ENCODE measurements at regions not wholly inside any gene's neighbourhood (a gene's known extent, or its start where the extent isn't known, plus 50 kb on each side); places are given as distances from the start of the nearest gene placed in this dataset.

DNA sequence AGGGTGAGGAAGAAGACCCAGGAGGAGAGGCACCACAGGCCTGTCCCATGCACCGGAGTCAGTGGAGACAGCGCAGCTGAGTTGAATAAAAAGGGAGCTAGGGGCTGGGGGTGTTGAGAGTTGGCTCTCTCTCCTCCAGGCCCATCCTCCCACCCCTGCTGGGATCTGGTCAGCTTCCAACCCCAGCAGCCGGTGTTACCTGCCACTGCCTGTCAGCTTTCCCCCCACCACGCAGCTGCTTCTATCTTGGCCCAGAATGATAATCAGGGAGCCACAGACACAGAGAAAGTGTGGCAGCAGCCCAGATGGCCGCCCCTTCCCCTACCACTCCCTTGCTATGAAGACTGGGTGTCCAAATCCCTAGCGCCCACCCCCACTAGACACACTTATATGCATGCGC, 120.6 kb upstream of the RPL38 start:
- Histone ChIP-seq H3K36me3 (replicated peaks in 1 of 2; ENCODE audit: control extremely low read depth in 1 of 2, control insufficient read depth in 1 of 2, extremely low read depth in 1 of 2, insufficient read depth in 2 of 2, low read length in 1 of 2) (no peaks in the 10 kb centered on the region), H4K20me1 (ENCODE audit: control insufficient read depth, insufficient read depth, low read length, poor library complexity, severe bottlenecking) (no peaks in the 10 kb centered on the region), H3K27ac (ENCODE audit: low read length in 2 of 2) (no peak overlapping the region), H3K79me2 (ENCODE audit: control insufficient read depth, insufficient read depth, low read length) (no peaks in the 10 kb centered on the region), H3K9ac (ENCODE audit: low read length) (no peak overlapping the region), H3K27me3 (replicated peaks in 1 of 4; ENCODE audit: control extremely low read depth in 1 of 4, control insufficient read depth in 3 of 4, insufficient read depth in 4 of 4, low read length in 3 of 4) (no peaks in the 10 kb centered on the region), H3K4me3 (ENCODE audit: control extremely low read depth in 1 of 5, extremely low read depth in 1 of 5, insufficient read depth in 1 of 5, low read depth in 2 of 5, low read length in 4 of 5) (no peak overlapping the region), H3K4me2 (replicated peaks; ENCODE audit: low read depth, low read length, poor library complexity, severe bottlenecking) (no peak overlapping the region), H3K9me3 (ENCODE audit: control extremely low read depth in 1 of 3, control insufficient read depth in 2 of 3, insufficient read depth in 1 of 3, low read length in 2 of 3) (peaks cover 0 to 11% (median 9%) of the 10 kb centered on the region in 3 donors), H2AFZ (ENCODE audit: insufficient read depth, low read depth, low read length, poor library complexity, severe bottlenecking) (no peak overlapping the region), H3K4me1 (ENCODE audit: control insufficient read depth in 2 of 2, insufficient read depth in 2 of 2, low read length in 2 of 2) (no peaks in the 10 kb centered on the region)
- WGBS (ENCODE audit: insufficient coverage): 76% methylated on average over 3 of the region's 7 CpGs
- CTCF ChIA-PET: no interaction called here
- TF ChIP-seq, protein P1, sequence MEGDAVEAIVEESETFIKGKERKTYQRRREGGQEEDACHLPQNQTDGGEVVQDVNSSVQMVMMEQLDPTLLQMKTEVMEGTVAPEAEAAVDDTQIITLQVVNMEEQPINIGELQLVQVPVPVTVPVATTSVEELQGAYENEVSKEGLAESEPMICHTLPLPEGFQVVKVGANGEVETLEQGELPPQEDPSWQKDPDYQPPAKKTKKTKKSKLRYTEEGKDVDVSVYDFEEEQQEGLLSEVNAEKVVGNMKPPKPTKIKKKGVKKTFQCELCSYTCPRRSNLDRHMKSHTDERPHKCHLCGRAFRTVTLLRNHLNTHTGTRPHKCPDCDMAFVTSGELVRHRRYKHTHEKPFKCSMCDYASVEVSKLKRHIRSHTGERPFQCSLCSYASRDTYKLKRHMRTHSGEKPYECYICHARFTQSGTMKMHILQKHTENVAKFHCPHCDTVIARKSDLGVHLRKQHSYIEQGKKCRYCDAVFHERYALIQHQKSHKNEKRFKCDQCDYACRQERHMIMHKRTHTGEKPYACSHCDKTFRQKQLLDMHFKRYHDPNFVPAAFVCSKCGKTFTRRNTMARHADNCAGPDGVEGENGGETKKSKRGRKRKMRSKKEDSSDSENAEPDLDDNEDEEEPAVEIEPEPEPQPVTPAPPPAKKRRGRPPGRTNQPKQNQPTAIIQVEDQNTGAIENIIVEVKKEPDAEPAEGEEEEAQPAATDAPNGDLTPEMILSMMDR (IDR thresholded peaks at IDR 0.05): no peak
- no peak for TF ChIP-seq EZH2 (IDR thresholded peaks at IDR 0.05; ENCODE audit: borderline replicate concordance, insufficient read depth, low read depth, low read length, poor library complexity, severe bottlenecking)
- Mint-ChIP-seq H3K27me3 (peaks cover 21% of the 10 kb centered on the region), H3K27ac (no peak overlapping the region), H3K9me3 (ENCODE audit: insufficient read depth) (peaks cover 9% of the 10 kb centered on the region), H3K4me3 (no peak overlapping the region), H3K4me1 (no peaks in the 10 kb centered on the region)
- no peak for DNase-seq
- POLR2A ChIA-PET: no interaction called here
- intact Hi-C loops (cut with micrococcal nuclease): no loop called here
- no peak for ATAC-seq (ENCODE audit: low read depth)

DNA sequence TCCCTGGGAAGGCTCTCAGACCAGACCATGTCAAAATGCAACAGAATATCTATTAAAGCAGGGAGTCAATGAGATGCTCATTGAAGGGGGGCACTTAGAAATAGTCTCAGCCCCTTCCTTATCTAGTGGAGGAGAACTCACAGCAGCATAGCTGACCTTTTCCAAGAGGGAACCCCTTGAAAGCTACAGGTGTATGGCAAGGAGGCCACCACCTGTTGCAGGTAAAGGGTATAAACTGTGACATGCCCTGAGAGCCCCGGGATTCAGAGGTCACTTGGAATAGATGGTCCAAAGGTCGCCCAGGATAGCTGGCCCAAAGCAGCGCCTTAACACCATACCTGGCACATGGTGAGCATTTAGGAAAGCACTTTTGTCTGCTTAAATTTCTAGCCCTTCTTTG, 120.2 kb upstream of the RPL38 start:
- intact Hi-C loops (cut with micrococcal nuclease): no loop called here
- Histone ChIP-seq H3K4me1 (ENCODE audit: control insufficient read depth in 2 of 2, insufficient read depth in 2 of 2, low read length in 2 of 2) (no peaks in the 10 kb centered on the region), H3K79me2 (ENCODE audit: control insufficient read depth, insufficient read depth, low read length) (no peaks in the 10 kb centered on the region), H3K27ac (ENCODE audit: low read length in 2 of 2) (no peak overlapping the region), H4K20me1 (ENCODE audit: control insufficient read depth, insufficient read depth, low read length, poor library complexity, severe bottlenecking) (no peaks in the 10 kb centered on the region), H3K4me3 (ENCODE audit: control extremely low read depth in 1 of 5, extremely low read depth in 1 of 5, insufficient read depth in 1 of 5, low read depth in 2 of 5, low read length in 4 of 5) (no peak overlapping the region), H2AFZ (ENCODE audit: insufficient read depth, low read depth, low read length, poor library complexity, severe bottlenecking) (no peak overlapping the region), H3K4me2 (replicated peaks; ENCODE audit: low read depth, low read length, poor library complexity, severe bottlenecking) (no peak overlapping the region), H3K9ac (ENCODE audit: low read length) (no peak overlapping the region), H3K36me3 (replicated peaks in 1 of 2; ENCODE audit: control extremely low read depth in 1 of 2, control insufficient read depth in 1 of 2, extremely low read depth in 1 of 2, insufficient read depth in 2 of 2, low read length in 1 of 2) (no peaks in the 10 kb centered on the region), H3K27me3 (replicated peaks in 1 of 4; ENCODE audit: control extremely low read depth in 1 of 4, control insufficient read depth in 3 of 4, insufficient read depth in 4 of 4, low read length in 3 of 4) (peaks cover 0 to 1% (median under 1%) of the 10 kb centered on the region in 4 experiments), H3K9me3 (ENCODE audit: control extremely low read depth in 1 of 3, control insufficient read depth in 2 of 3, insufficient read depth in 1 of 3, low read length in 2 of 3) (peaks cover 0 to 11% (median 9%) of the 10 kb centered on the region in 3 donors)
- no peak overlapping the region for H3K4me3 Mint-ChIP-seq
- DNase-seq (no peak), ATAC-seq (ENCODE audit: low read depth) (no peak)
- 87% methylated on average over 3 of the region's 3 CpGs for WGBS (ENCODE audit: insufficient coverage)
- H3K9me3 Mint-ChIP-seq (ENCODE audit: insufficient read depth): peaks cover 9% of the 10 kb centered on the region
- H3K27ac Mint-ChIP-seq: no peak overlapping the region
- POLR2A ChIA-PET: no interaction called here
- no peaks in the 10 kb centered on the region for H3K4me1 Mint-ChIP-seq
- no peak for TF ChIP-seq EZH2 (IDR thresholded peaks at IDR 0.05; ENCODE audit: borderline replicate concordance, insufficient read depth, low read depth, low read length, poor library complexity, severe bottlenecking)
- TF ChIP-seq, protein P1 (IDR thresholded peaks at IDR 0.05): no peak
- H3K27me3 Mint-ChIP-seq: peaks cover 25% of the 10 kb centered on the region
- CTCF ChIA-PET: no interaction called here

Data from B cell (primary cell).